Neutrophil (primary cell): ENCODE measurements at regions not wholly inside any gene's neighbourhood (a gene's known extent, or its start where the extent isn't known, plus 50 kb on each side); places are given as distances from the start of the nearest gene placed in this dataset.

ENCODE experiments used
- H3K27ac ChIP-seq: fragments of 200-600 bp; sonication (generic); 2 replicates; pipeline ENCODE4 v1.5.1; 2016; ENCODE audit warnings: mild to moderate bottlenecking, moderate library complexity
- H3K27me3 ChIP-seq: fragments of 200-600 bp; sonication (generic); 2 replicates; pipeline ENCODE4 v1.6.0; 2016; ENCODE audit warnings: mild to moderate bottlenecking
- H3K36me3 ChIP-seq: fragments of 200-600 bp; sonication (generic); 2 replicates; pipeline ENCODE4 v1.5.1; 2017
- H3K4me1 ChIP-seq, 2 experiments: fragments of 200-600 bp in 1 of 2; sonication (generic) in 1 of 2; 1 replicate in 1 of 2; 2 replicates in 1 of 2; pipeline versions ENCODE4 v1.5.1 to v1.6.1; 2013 to 2016; ENCODE audit warnings: low read depth in 1 of 2, low read length in 1 of 2, mild to moderate bottlenecking in 1 of 2, moderate library complexity in 1 of 2; ENCODE audit not compliant: control insufficient read depth in 1 of 2, insufficient read depth in 1 of 2
- H3K4me3 ChIP-seq, 2 experiments: fragments of 200-600 bp in 1 of 2; sonication (generic) in 1 of 2; 1 replicate in 1 of 2; 2 replicates in 1 of 2; pipeline ENCODE4 v1.5.1; 2013 to 2016; ENCODE audit warnings: low read depth in 1 of 2, low read length in 1 of 2, mild to moderate bottlenecking in 1 of 2, moderate library complexity in 1 of 2
- H3K9me3 ChIP-seq: fragments of 200-600 bp; sonication (generic); 2 replicates; pipeline ENCODE4 v1.5.1; 2016
- TF ChIP-seq, protein P1 (sequence below): fragments of 200-600 bp; sonication (generic); IDR thresholded peaks from 2 replicates; pipeline ENCODE4 v1.5.1; 2016; ENCODE audit warnings: antibody characterized with exemption

DNA sequence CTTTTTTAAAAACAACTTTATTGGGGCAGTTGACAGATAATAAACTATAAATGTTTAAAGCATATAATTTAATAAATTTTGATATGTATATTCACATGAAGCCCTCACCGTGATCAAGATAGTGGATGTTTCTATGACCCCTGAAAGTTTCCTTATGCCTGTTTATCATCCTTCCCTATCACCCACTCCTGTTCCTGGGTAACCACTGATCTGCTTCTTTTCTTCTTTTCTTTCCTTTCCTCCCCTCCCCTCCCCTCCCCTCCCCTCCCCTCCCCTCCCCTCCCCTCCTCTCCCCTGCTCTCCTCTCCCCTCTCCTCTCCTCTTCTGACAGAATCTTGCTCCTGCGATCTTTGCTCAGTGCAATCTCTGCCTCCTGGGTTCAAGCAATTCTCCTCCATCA is 193.7 kb upstream of the CDH13 start:
- TF ChIP-seq, protein P1, sequence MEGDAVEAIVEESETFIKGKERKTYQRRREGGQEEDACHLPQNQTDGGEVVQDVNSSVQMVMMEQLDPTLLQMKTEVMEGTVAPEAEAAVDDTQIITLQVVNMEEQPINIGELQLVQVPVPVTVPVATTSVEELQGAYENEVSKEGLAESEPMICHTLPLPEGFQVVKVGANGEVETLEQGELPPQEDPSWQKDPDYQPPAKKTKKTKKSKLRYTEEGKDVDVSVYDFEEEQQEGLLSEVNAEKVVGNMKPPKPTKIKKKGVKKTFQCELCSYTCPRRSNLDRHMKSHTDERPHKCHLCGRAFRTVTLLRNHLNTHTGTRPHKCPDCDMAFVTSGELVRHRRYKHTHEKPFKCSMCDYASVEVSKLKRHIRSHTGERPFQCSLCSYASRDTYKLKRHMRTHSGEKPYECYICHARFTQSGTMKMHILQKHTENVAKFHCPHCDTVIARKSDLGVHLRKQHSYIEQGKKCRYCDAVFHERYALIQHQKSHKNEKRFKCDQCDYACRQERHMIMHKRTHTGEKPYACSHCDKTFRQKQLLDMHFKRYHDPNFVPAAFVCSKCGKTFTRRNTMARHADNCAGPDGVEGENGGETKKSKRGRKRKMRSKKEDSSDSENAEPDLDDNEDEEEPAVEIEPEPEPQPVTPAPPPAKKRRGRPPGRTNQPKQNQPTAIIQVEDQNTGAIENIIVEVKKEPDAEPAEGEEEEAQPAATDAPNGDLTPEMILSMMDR = no peak
- no peak overlapping the region for H3K4me3 ChIP-seq
- H3K27ac ChIP-seq = no peak overlapping the region
- no peaks in the 10 kb centered on the region for H3K36me3 ChIP-seq
- peaks cover 26% of the 10 kb centered on the region for H3K27me3 ChIP-seq
- H3K9me3 ChIP-seq = no peaks in the 10 kb centered on the region
- H3K4me1 ChIP-seq = no peaks in the 10 kb centered on the region

DNA sequence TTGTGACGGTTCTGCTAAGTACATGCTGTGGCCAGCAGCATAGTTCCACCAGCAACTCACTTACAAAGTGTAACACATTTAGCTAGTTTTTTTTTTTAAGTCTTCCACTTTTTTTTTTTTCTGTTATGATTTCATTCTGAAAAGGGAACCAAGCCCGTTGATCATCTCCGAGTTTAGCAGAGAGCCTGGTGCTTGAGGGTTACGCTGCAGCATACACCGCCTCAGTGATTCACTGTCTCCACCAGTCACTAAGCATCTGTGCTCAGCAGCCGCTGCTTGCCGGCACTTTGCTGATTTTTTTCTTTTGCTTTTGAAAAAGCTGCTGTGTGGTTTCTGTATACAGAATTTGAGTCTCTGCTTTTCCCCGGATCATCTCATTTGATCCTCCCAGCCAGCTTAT is 194.5 kb upstream of the CDH13 start:
- no peaks in the 10 kb centered on the region for H3K4me1 ChIP-seq
- TF ChIP-seq, protein P1 = no peak
- no peak overlapping the region for H3K4me3 ChIP-seq
- H3K9me3 ChIP-seq = no peaks in the 10 kb centered on the region
- H3K27me3 ChIP-seq = peaks cover 28% of the 10 kb centered on the region
- no peaks in the 10 kb centered on the region for H3K36me3 ChIP-seq
- no peak overlapping the region for H3K27ac ChIP-seq

DNA sequence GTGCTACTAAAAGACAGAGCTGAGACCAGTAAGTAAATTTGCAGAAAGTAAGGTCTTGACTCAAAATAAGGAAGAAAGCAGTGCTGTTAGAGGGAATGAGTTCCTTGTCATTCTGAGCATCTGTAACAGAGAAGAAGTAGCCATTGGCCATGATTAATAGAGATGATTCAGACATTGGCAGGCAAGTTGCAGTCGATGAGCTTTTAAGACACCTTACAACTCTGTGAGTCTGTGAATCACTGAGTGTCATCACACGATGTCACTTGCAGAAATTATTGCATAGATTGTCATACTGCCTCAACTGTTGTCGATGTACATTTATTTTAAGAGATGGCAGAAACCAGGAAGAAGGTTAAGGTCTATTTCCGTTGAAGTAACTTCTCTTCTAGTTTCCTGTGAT is 201.1 kb upstream of the CDH13 start:
- TF ChIP-seq, protein P1 = no peak
- Histone ChIP-seq H3K36me3 (no peaks in the 10 kb centered on the region), H3K4me3 (no peak overlapping the region), H3K9me3 (no peaks in the 10 kb centered on the region), H3K4me1 (peaks cover 0 to 5% of the 10 kb centered on the region in 2 experiments), H3K27me3 (peaks cover 10% of the 10 kb centered on the region), H3K27ac (no peak overlapping the region)

DNA sequence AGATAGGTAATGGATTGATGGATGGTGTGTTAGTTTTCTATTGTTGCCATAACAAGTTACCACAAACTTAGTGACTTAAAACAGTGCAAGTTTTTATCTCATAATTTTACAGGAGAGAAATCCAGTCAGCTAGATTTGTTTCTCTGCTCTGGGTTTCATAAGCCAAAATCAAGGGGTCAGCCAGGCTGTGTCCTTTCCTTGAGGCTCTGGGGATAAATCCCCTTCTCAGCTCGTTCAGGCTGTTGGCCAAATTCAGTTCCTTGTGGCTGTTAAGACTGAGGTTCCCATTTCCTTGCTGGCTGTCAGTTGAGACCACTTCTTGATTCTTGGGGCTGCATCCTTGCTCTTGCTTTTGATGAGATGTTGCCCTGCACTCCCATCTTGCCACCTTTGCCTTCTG is 204.9 kb upstream of the CDH13 start:
- Histone ChIP-seq H3K36me3 (no peaks in the 10 kb centered on the region), H3K4me1 (peaks cover 0 to 5% of the 10 kb centered on the region in 2 experiments), H3K27ac (no peak overlapping the region), H3K27me3 (no peaks in the 10 kb centered on the region), H3K4me3 (no peak overlapping the region), H3K9me3 (no peaks in the 10 kb centered on the region)
- TF ChIP-seq, protein P1 = no peak

DNA sequence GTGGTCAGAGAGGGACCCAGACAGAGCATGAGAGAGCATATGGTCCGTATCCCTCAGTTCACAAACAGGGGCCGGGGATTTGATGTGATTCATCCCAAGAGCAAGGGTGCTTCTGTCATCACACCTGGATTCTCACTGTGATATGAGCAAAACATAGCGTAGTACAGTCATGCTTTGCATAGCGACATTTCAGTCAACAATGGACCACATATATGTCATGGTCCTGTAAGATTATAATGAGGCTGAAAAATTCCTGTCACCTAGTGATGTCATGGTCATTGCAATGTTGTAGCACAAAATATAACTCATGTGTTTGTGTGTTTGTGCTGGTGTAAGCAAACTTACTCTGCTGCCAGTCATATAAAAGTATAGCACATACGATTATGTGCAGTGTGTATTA is 207.4 kb upstream of the CDH13 start:
- TF ChIP-seq, protein P1 = no peak
- no peaks in the 10 kb centered on the region for H3K4me1 ChIP-seq
- no peak overlapping the region for H3K27ac ChIP-seq
- no peak overlapping the region for H3K4me3 ChIP-seq
- H3K27me3 ChIP-seq = no peaks in the 10 kb centered on the region
- H3K36me3 ChIP-seq = no peaks in the 10 kb centered on the region
- H3K9me3 ChIP-seq = no peaks in the 10 kb centered on the region

DNA sequence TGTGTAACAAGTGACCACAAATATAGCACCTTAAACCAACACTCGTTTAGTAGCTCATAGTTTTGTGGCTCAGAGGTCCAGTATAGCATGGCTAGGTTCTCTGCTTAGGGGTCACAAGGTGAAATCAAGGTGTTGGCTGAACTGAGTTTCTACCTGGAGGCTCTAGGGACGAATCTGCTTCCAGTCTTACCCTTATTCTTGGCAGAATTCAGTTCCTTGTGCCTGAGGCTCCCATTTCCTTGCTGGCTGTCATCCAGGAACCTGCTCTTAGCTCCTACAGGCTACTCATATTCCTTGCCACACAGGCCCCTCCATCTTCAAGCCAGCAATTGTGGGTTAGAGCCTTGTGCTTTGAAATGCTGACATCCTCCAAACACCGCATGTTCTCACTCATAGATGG is 212.3 kb upstream of the CDH13 start:
- Histone ChIP-seq H3K4me3 (no peak overlapping the region), H3K4me1 (no peaks in the 10 kb centered on the region), H3K27me3 (no peaks in the 10 kb centered on the region), H3K9me3 (no peaks in the 10 kb centered on the region), H3K27ac (no peak overlapping the region), H3K36me3 (no peaks in the 10 kb centered on the region)
- TF ChIP-seq, protein P1 = no peak
